ENCODE measurements at regions not wholly inside any gene's neighbourhood (a gene's known extent, or its start where the extent isn't known, plus 50 kb on each side); places are given as distances from the start of the nearest gene placed in this dataset.

- intact Hi-C loops (cut with DNase I, micrococcal nuclease) = no loop called here
- H3K4me1 ChIP-seq (ENCODE audit: low read depth) = no peaks in the 10 kb centered on the region
- H3K9me3 ChIP-seq = no peaks in the 10 kb centered on the region
- no peaks in the 10 kb centered on the region for H3K36me3 ChIP-seq (ENCODE audit: low read depth)
- TF ChIP-seq CTCF (IDR thresholded peaks at IDR 0.05) = no peak
- ATAC-seq = no peak
- no peak overlapping the region for H3K4me3 ChIP-seq
- DNase-seq = no peak
Measured at GRCh38 chr2:9775999-9776712, 67.1 kb upstream of the TAF1B start.

- no peak overlapping the region for H3K4me3 ChIP-seq
- ATAC-seq = no peak
- no peaks in the 10 kb centered on the region for H3K36me3 ChIP-seq (ENCODE audit: low read depth)
- intact Hi-C loops (cut with DNase I, micrococcal nuclease) = no loop called here
- no peak for DNase-seq
- H3K9me3 ChIP-seq = no peaks in the 10 kb centered on the region
- no peak for TF ChIP-seq CTCF (IDR thresholded peaks at IDR 0.05)
- peaks cover 2% of the 10 kb centered on the region for H3K4me1 ChIP-seq (ENCODE audit: low read depth)
Measured at GRCh38 chr2:9777081-9777480, 66.2 kb upstream of the TAF1B start.

GRCh38 chr2:9778012-9778411, 65.3 kb upstream of the TAF1B start:
- H3K4me1 ChIP-seq (ENCODE audit: low read depth) = peaks cover 2% of the 10 kb centered on the region
- TF ChIP-seq CTCF (IDR thresholded peaks at IDR 0.05) = peak; percentile 27
- H3K36me3 ChIP-seq (ENCODE audit: low read depth) = no peaks in the 10 kb centered on the region
- intact Hi-C loops (cut with DNase I, micrococcal nuclease) = no loop called here
- no peak overlapping the region for H3K4me3 ChIP-seq
- ATAC-seq (peak; percentile 60), DNase-seq (peak in 1 of 3 donors; percentile 58)
- no peaks in the 10 kb centered on the region for H3K9me3 ChIP-seq

GRCh38 chr2:9778471-9779316, 64.6 kb upstream of the TAF1B start:
- Histone ChIP-seq H3K4me1 (ENCODE audit: low read depth) (peaks cover 2% of the 10 kb centered on the region), H3K4me3 (no peak overlapping the region), H3K9me3 (no peaks in the 10 kb centered on the region), H3K36me3 (ENCODE audit: low read depth) (no peaks in the 10 kb centered on the region)
- intact Hi-C loops (cut with DNase I, micrococcal nuclease) = no loop called here
- no peak for ATAC-seq
- TF ChIP-seq CTCF (IDR thresholded peaks at IDR 0.05) = no peak
- DNase-seq = no peak

GRCh38 chr2:9779596-9780264, 63.5 kb upstream of the TAF1B start:
- intact Hi-C loops (cut with DNase I, micrococcal nuclease) = no loop called here
- TF ChIP-seq CTCF (IDR thresholded peaks at IDR 0.05) = no peak
- ATAC-seq = peak; percentile 6
- Histone ChIP-seq H3K9me3 (no peaks in the 10 kb centered on the region), H3K4me1 (ENCODE audit: low read depth) (peaks cover 2% of the 10 kb centered on the region), H3K36me3 (ENCODE audit: low read depth) (no peaks in the 10 kb centered on the region), H3K4me3 (no peak overlapping the region)
- no peak for DNase-seq

Data from mucosa of descending colon (tissue), 3 donors.